Endodermal cell (in vitro differentiated cells): ENCODE measurements at regions not wholly inside any gene's neighbourhood (a gene's known extent, or its start where the extent isn't known, plus 50 kb on each side); places are given as distances from the start of the nearest gene placed in this dataset.
A peak's percentile ranks its signal among the peaks of the same experiment; 100 is the strongest.

Experiments
- DNase-seq: peaks from one replicate; pipeline ENCODE4 v3.0.0-alpha.2; 2017
- H3K27ac ChIP-seq: 2 replicates; pipeline ENCODE4 v1.5.1; 2013; ENCODE audit warnings: mild to moderate bottlenecking, low read depth, low read length, moderate library complexity
- H3K27me3 ChIP-seq: 2 replicates; pipeline ENCODE4 v1.6.1; 2013; ENCODE audit warnings: mild to moderate bottlenecking, low read length, moderate library complexity; ENCODE audit not compliant: insufficient read depth, control insufficient read depth, poor library complexity, severe bottlenecking
- H3K36me3 ChIP-seq: 2 replicates; pipeline ENCODE4 v1.7.0; 2013; ENCODE audit warnings: mild to moderate bottlenecking, low read length, moderate library complexity; ENCODE audit not compliant: control insufficient read depth, insufficient read depth
- H3K4me1 ChIP-seq: one replicate; pipeline ENCODE4 v1.7.0; 2013; ENCODE audit warnings: low read length; ENCODE audit not compliant: control insufficient read depth, insufficient read depth
- H3K4me3 ChIP-seq: 2 replicates; pipeline ENCODE4 v1.5.1; 2013; ENCODE audit warnings: mild to moderate bottlenecking, low read length, moderate library complexity
- H3K9ac ChIP-seq: 2 replicates; pipeline ENCODE4 v1.6.1; 2013; ENCODE audit warnings: mild to moderate bottlenecking, low read length, moderate library complexity; ENCODE audit not compliant: poor library complexity, severe bottlenecking; ENCODE audit errors: extremely low read depth
- H3K9me3 ChIP-seq: 2 replicates; pipeline ENCODE4 v1.6.1; 2013; ENCODE audit warnings: mild to moderate bottlenecking, low read length, moderate library complexity; ENCODE audit not compliant: control insufficient read depth
- H3K27ac Mint-ChIP-seq: 2 replicates; pipeline ENCODE4 v1.8.0; 2020; ENCODE audit warnings: mixed read lengths
- H3K27me3 Mint-ChIP-seq: 2 replicates; pipeline ENCODE4 v1.8.0; 2021; ENCODE audit warnings: mild to moderate bottlenecking, mixed read lengths; ENCODE audit not compliant: insufficient read depth
- H3K36me3 Mint-ChIP-seq: 2 replicates; pipeline ENCODE4 v1.8.0; 2020; ENCODE audit warnings: low read depth, mixed read lengths
- H3K4me1 Mint-ChIP-seq: 2 replicates; pipeline ENCODE4 v1.8.0; 2020; ENCODE audit warnings: mixed read lengths
- H3K4me3 Mint-ChIP-seq: 2 replicates; pipeline ENCODE4 v1.8.0; 2020; ENCODE audit warnings: mild to moderate bottlenecking, moderate library complexity, mixed read lengths
- H3K9me3 Mint-ChIP-seq: 2 replicates; pipeline ENCODE4 v1.8.0; 2020; ENCODE audit warnings: mild to moderate bottlenecking, mixed read lengths
- WGBS, 2 experiments: methylation state at CpG; one replicate each; pipeline versions ENCODE4 v1.1.5 to v1.1.7; 2013; ENCODE audit warnings: missing lambda C conversion rate in 2 of 2, mixed read lengths in 1 of 2; ENCODE audit not compliant: insufficient coverage in 1 of 2, insufficient read length in 1 of 2; 5-methylcytosine and 5-hydroxymethylcytosine counted together
- TF ChIP-seq, protein P1 (sequence below): fragments of 200-600 bp; sonication (generic); conservative IDR thresholded peaks from 2 replicates; pipeline ENCODE4 v1.5.0; 2021; ENCODE audit warnings: antibody characterized with exemption, mild to moderate bottlenecking

GRCh38 chr10:128295003-128295402 is 168.8 kb upstream of the MKI67 start:
- Histone ChIP-seq H3K27ac (no peak overlapping the region), H3K4me3 (no peak overlapping the region), H3K27me3 (no peaks in the 10 kb centered on the region), H3K36me3 (no peaks in the 10 kb centered on the region), H3K9ac (no peak overlapping the region), H3K4me1 (no peaks in the 10 kb centered on the region), H3K9me3 (no peaks in the 10 kb centered on the region)
- peaks cover 18% of the 10 kb centered on the region for H3K9me3 Mint-ChIP-seq
- TF ChIP-seq, protein P1, sequence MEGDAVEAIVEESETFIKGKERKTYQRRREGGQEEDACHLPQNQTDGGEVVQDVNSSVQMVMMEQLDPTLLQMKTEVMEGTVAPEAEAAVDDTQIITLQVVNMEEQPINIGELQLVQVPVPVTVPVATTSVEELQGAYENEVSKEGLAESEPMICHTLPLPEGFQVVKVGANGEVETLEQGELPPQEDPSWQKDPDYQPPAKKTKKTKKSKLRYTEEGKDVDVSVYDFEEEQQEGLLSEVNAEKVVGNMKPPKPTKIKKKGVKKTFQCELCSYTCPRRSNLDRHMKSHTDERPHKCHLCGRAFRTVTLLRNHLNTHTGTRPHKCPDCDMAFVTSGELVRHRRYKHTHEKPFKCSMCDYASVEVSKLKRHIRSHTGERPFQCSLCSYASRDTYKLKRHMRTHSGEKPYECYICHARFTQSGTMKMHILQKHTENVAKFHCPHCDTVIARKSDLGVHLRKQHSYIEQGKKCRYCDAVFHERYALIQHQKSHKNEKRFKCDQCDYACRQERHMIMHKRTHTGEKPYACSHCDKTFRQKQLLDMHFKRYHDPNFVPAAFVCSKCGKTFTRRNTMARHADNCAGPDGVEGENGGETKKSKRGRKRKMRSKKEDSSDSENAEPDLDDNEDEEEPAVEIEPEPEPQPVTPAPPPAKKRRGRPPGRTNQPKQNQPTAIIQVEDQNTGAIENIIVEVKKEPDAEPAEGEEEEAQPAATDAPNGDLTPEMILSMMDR, result peak; percentile 69
- H3K4me1 Mint-ChIP-seq, result peaks cover 3% of the 10 kb centered on the region
- peak; percentile 69 for DNase-seq
- no peak overlapping the region for H3K4me3 Mint-ChIP-seq
- no peak overlapping the region for H3K27ac Mint-ChIP-seq
- peaks cover 2% of the 10 kb centered on the region for H3K36me3 Mint-ChIP-seq
- 80 to 84% methylated on average over 4 to 7 of the region's 7 CpGs for WGBS, 2 experiments
- peaks cover 7% of the 10 kb centered on the region for H3K27me3 Mint-ChIP-seq

DNA sequence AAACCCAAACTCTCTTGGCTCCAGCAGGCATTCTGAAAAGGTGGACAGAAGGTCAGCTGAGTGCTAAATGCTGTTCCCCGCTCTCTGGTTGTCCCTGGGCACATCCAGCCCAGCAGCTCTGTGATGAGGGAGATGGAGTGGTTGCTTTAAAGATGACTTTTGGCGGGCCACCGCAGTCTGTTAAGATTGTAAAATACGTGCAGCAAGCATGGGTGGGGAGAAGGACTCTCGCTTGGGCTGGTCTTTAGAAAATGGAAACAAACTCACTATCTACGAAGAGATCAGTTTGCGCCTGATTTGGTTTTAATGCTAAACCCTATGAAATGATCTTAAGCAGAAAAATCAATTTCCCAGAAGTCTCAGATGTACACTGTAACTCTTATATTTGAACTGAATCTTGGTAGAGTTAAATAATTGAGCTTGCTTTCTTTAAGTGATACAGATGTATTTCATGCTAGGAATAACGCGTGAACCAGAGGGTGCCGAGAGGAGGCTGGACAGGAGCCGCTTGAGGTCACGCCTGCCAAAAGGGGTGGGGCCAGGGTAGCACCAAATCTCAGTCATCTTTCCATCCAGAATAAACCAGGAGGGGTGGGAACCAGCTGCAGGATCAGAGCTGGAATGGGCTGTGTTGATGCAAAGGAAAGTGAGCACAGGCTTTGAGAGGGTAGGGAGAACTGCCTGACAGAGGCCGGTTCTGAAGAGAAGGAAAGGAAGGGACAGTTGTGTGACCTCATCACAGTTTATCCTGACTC is 170.2 kb upstream of the MKI67 start:
- H3K4me1 Mint-ChIP-seq, result peaks cover 3% of the 10 kb centered on the region
- peaks cover 5% of the 10 kb centered on the region for H3K27me3 Mint-ChIP-seq
- no peak overlapping the region for H3K27ac Mint-ChIP-seq
- H3K4me1 ChIP-seq, result no peaks in the 10 kb centered on the region
- H3K9me3 ChIP-seq, result no peaks in the 10 kb centered on the region
- H3K36me3 Mint-ChIP-seq, result no peaks in the 10 kb centered on the region
- no peaks in the 10 kb centered on the region for H3K36me3 ChIP-seq
- no peak for DNase-seq
- TF ChIP-seq, protein P1, result no peak
- no peak overlapping the region for H3K27ac ChIP-seq
- H3K9ac ChIP-seq, result no peak overlapping the region
- no peaks in the 10 kb centered on the region for H3K27me3 ChIP-seq
- H3K4me3 ChIP-seq, result no peak overlapping the region
- peaks cover 13% of the 10 kb centered on the region for H3K9me3 Mint-ChIP-seq
- H3K4me3 Mint-ChIP-seq, result no peak overlapping the region
- WGBS, 2 experiments, result 93 to 94% methylated on average over 13 of the region's 13 CpGs

DNA sequence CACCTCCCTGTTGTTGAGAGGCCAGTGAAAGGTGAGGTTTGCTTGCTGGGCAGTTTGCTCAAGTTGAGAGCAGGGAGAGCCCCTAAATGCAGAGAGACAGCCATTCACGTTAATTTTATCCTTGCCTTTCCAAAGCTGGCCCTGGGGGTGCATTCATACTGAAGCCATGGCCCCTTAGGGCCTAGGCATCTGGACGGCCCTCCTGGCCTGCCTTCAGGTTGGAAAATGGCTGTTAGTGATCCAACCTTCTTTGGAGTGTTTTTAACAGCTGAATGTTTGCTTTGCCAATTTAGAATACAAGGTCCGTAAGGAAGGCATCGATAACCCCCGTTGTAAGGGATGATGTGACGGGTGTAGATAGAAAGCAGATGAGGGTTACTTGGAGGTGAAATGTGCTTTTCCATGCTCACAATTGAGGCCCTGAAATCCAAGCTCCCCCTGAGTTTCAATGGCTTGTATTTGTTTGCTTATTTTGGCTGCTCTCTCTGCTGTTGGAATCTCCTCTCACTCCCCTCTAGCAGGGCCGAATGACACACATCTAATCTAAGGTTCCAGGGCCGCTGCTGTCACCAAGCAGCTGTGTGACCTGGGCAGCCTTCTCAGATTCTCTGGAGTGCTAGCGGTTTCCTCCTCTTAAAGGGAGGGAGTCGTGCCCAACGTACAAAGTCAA is 171.6 kb upstream of the MKI67 start:
- Mint-ChIP-seq H3K27me3 (peaks cover 5% of the 10 kb centered on the region), H3K4me1 (peaks cover 3% of the 10 kb centered on the region), H3K9me3 (peaks cover 22% of the 10 kb centered on the region), H3K36me3 (no peaks in the 10 kb centered on the region), H3K4me3 (no peak overlapping the region), H3K27ac (no peak overlapping the region)
- Histone ChIP-seq H3K4me1 (no peaks in the 10 kb centered on the region), H3K9ac (no peak overlapping the region), H3K36me3 (no peaks in the 10 kb centered on the region), H3K27me3 (no peaks in the 10 kb centered on the region), H3K4me3 (no peak overlapping the region), H3K9me3 (no peaks in the 10 kb centered on the region), H3K27ac (no peak overlapping the region)
- 90 to 91% methylated on average over 9 to 11 of the region's 11 CpGs for WGBS, 2 experiments
- no peak for DNase-seq
- TF ChIP-seq, protein P1, result no peak
